HCT116 (cell line): ENCODE measurements at regions not wholly inside any gene's neighbourhood (a gene's known extent, or its start where the extent isn't known, plus 50 kb on each side); places are given as distances from the start of the nearest gene placed in this dataset.

ENCODE experiments used
- ATAC-seq: fragments of 200-7000 bp; cut with Tn5 transposase; 2 replicates; pipeline ENCODE4 v1.9.1; 2020; ENCODE audit warnings: mild to moderate bottlenecking, moderate library complexity
- BruUV-seq: library from RNA; stranded (reverse); fragments of 400-500 nt; replicated peaks from 2 replicates; lab custom pipeline; 2021; lab: Mats Ljungman, UMichigan
- CTCF ChIA-PET: fragments of 300-600 bp; sonication (Branson Sonifier 250); formaldehyde crosslinking; loops from one replicate; lab custom pipeline; 2021; ENCODE audit warnings: antibody characterized with exemption; lab: Charles Lee
- POLR2A ChIA-PET: fragments of 300-600, 350-600 bp; sonication (Branson Sonifier 250); formaldehyde crosslinking; loops from one replicate; lab custom pipeline; 2021; ENCODE audit warnings: antibody characterized with exemption; lab: Charles Lee
- RAD21 ChIA-PET, 2 experiments: fragments of 300-600 bp; sonication (Branson Sonifier 250); formaldehyde crosslinking; loops; one replicate each; lab custom pipeline; 2023; ENCODE audit warnings: low total read pairs in 2 of 2; ENCODE audit not compliant: uncharacterized antibody in 2 of 2, unreplicated experiment in 2 of 2, low non-redundant PET in 1 of 2; lab: Charles Lee
- DNase-seq: peaks from one replicate; pipeline ENCODE4 v3.0.0-alpha.2; 2010; ENCODE audit warnings: low read depth, low spot score
- H2AFZ ChIP-seq: fragments of 200-600 bp; shearing (Covaris generic), sonication (generic); 2 replicates; pipeline ENCODE4 v1.6.1; 2017; ENCODE audit warnings: low read depth, mixed run types, mixed read lengths, antibody characterized with exemption, low read length; ENCODE audit not compliant: poor library complexity, severe bottlenecking
- H3K27ac ChIP-seq: 2 replicates; pipeline ENCODE4 v1.5.1; 2012; ENCODE audit warnings: low read depth, low read length
- H3K27me3 ChIP-seq: fragments of 200-600 bp; sonication (generic); 2 replicates; pipeline ENCODE4 v1.6.1; 2016; ENCODE audit warnings: mixed run types, low read length, mixed read lengths; ENCODE audit not compliant: insufficient read depth
- H3K36me3 ChIP-seq, 2 experiments: fragments of 200-500 bp in 1 of 2; fragments of 200-600 bp in 1 of 2; sonication (Bioruptor generic) in 1 of 2; sonication (generic) in 1 of 2; 2 replicates each; pipeline versions ENCODE4 v1.5.1 to v1.6.1; 2014 to 2016; ENCODE audit warnings: low read length in 2 of 2, inconsistent platforms in 1 of 2, mixed read lengths in 1 of 2, mixed run types in 1 of 2; ENCODE audit not compliant: insufficient read depth in 2 of 2, control insufficient read depth in 1 of 2
- H3K4me1 ChIP-seq, 2 experiments: fragments of 200-600 bp in 1 of 2; sonication (generic) in 1 of 2; 2 replicates each; pipeline versions ENCODE4 v1.5.1 to v1.6.1; 2012 to 2017; ENCODE audit warnings: low read length in 2 of 2, inconsistent platforms in 1 of 2, mild to moderate bottlenecking in 1 of 2, mixed read lengths in 1 of 2, mixed run types in 1 of 2, moderate library complexity in 1 of 2; ENCODE audit not compliant: insufficient read depth in 2 of 2, control insufficient read depth in 1 of 2
- H3K4me2 ChIP-seq: fragments of 200-600 bp; sonication (generic); 2 replicates; pipeline ENCODE4 v1.6.1; 2017; ENCODE audit warnings: mixed run types, low read length, mixed read lengths
- H3K4me3 ChIP-seq, 2 experiments: fragments of 200-600 bp in 1 of 2; sonication (generic) in 1 of 2; replicated peaks in 1 of 2; 2 replicates each; pipeline ENCODE4 v1.5.1; 2011 to 2016; ENCODE audit warnings: low read length in 2 of 2, control low read depth in 1 of 2, low read depth in 1 of 2, mild to moderate bottlenecking in 1 of 2, mixed read lengths in 1 of 2, mixed run types in 1 of 2
- H3K79me2 ChIP-seq: fragments of 200-600 bp; sonication (generic); 2 replicates; pipeline ENCODE4 v1.6.1; 2017; ENCODE audit warnings: mild to moderate bottlenecking, mixed run types, low read length, moderate library complexity, mixed read lengths; ENCODE audit not compliant: insufficient read depth
- H3K9ac ChIP-seq: fragments of 200-600 bp; sonication (generic); 2 replicates; pipeline ENCODE4 v1.6.1; 2016; ENCODE audit warnings: low read length, mixed read lengths
- H3K9me2 ChIP-seq: fragments of 200-600 bp; sonication (generic), shearing (Covaris generic); 2 replicates; pipeline ENCODE4 v1.6.1; 2017; ENCODE audit warnings: mixed run types, mild to moderate bottlenecking, moderate library complexity; ENCODE audit not compliant: insufficient read depth
- H3K9me3 ChIP-seq, 2 experiments: fragments of 200-500 bp in 1 of 2; fragments of 200-600 bp in 1 of 2; sonication (Bioruptor generic) in 1 of 2; sonication (generic) in 1 of 2; 2 replicates each; pipeline ENCODE4 v1.6.1; 2014 to 2017; ENCODE audit warnings: low read length in 2 of 2, mixed read lengths in 2 of 2, inconsistent platforms in 1 of 2, low read depth in 1 of 2, mild to moderate bottlenecking in 1 of 2, mixed run types in 1 of 2, moderate library complexity in 1 of 2; ENCODE audit not compliant: control insufficient read depth in 1 of 2, insufficient read depth in 1 of 2
- H4K20me1 ChIP-seq: fragments of 200-600 bp; sonication (generic), shearing (Covaris generic); 2 replicates; pipeline ENCODE4 v1.6.1; 2017; ENCODE audit warnings: mixed run types, mild to moderate bottlenecking, moderate library complexity; ENCODE audit not compliant: insufficient read depth
- CEBPB ChIP-seq: IDR thresholded peaks from 2 replicates; pipeline ENCODE4 v1.6.1; 2012; ENCODE audit warnings: low read depth
- EGR1 ChIP-seq: IDR thresholded peaks from 2 replicates; pipeline ENCODE4 v1.6.1; 2012; ENCODE audit warnings: low read depth
- EZH2phosphoT487 ChIP-seq: fragments of 200-600 bp; IDR thresholded peaks from 2 replicates; pipeline ENCODE4 v1.6.1; 2018; ENCODE audit warnings: antibody characterized with exemption, borderline replicate concordance
- JUND ChIP-seq: IDR thresholded peaks from 2 replicates; pipeline ENCODE4 v1.6.1; 2012
- POLR2A ChIP-seq: IDR thresholded peaks from 2 replicates; pipeline ENCODE4 v1.7.0; 2011; ENCODE audit warnings: borderline replicate concordance; ENCODE audit not compliant: insufficient read depth, insufficient read length; ENCODE audit errors: extremely low read depth
- POLR2AphosphoS5 ChIP-seq: IDR thresholded peaks from 2 replicates; pipeline ENCODE4 v1.6.1; 2011; ENCODE audit warnings: mild to moderate bottlenecking, low read depth, low read length, moderate library complexity
- RAD21 ChIP-seq: IDR thresholded peaks from 2 replicates; pipeline ENCODE4 v1.6.1; 2012; ENCODE audit warnings: low read depth, mild to moderate bottlenecking
- REST ChIP-seq: IDR thresholded peaks from 2 replicates; pipeline ENCODE4 v1.6.1; 2012; ENCODE audit warnings: low read depth
- SIN3A ChIP-seq: IDR thresholded peaks from 2 replicates; pipeline ENCODE4 v1.6.1; 2012; ENCODE audit warnings: low read depth
- SP1 ChIP-seq: IDR thresholded peaks from 2 replicates; pipeline ENCODE4 v1.6.1; 2012; ENCODE audit warnings: low read depth
- SRF ChIP-seq: IDR thresholded peaks from 2 replicates; pipeline ENCODE4 v1.6.1; 2012; ENCODE audit warnings: low read depth
- TCF7L2 ChIP-seq: IDR thresholded peaks from 2 replicates; pipeline ENCODE4 v1.7.0; 2011; ENCODE audit warnings: borderline replicate concordance, inconsistent platforms; ENCODE audit not compliant: insufficient read depth, insufficient read length; ENCODE audit errors: extremely low read depth
- YY1 ChIP-seq: IDR thresholded peaks from 2 replicates; pipeline ENCODE4 v1.6.1; 2011; ENCODE audit warnings: low read length, low read depth, moderate library complexity, mild to moderate bottlenecking; ENCODE audit not compliant: insufficient replicate concordance; ENCODE audit errors: extremely low read depth
- ZBTB33 ChIP-seq: IDR thresholded peaks from 2 replicates; pipeline ENCODE4 v1.6.1; 2011; ENCODE audit warnings: mild to moderate bottlenecking, low read length, moderate library complexity; ENCODE audit not compliant: insufficient replicate concordance; ENCODE audit errors: extremely low read depth
- ZFX ChIP-seq: fragments of 450-650 bp; IDR thresholded peaks from 2 replicates; pipeline ENCODE4 v1.6.1; 2017
- ZNF274 ChIP-seq: fragments of 200-500 bp; sonication (Bioruptor generic); IDR thresholded peaks from 2 replicates; pipeline ENCODE4 v1.6.1; 2014; ENCODE audit warnings: mild to moderate bottlenecking, low read depth, low read length, inconsistent platforms
- intact Hi-C: fragments of 100-400 bp; cut with micrococcal nuclease; formaldehyde crosslinking; loops from 2 replicates; pipeline ENCODE4 v1.10.0; 2022
- TF ChIP-seq, protein P1 (sequence below), 3 experiments: fragments of 200-600 bp in 1 of 3; sonication (generic) in 1 of 3; IDR thresholded peaks in 2 of 3; conservative IDR thresholded peaks in 1 of 3; 2 replicates each; pipeline ENCODE4 v1.5.1; 2012 to 2017; ENCODE audit warnings: low read depth in 2 of 3, low read length in 2 of 3, antibody characterized with exemption in 1 of 3, borderline replicate concordance in 1 of 3, control low read depth in 1 of 3, mild to moderate bottlenecking in 1 of 3, mixed read lengths in 1 of 3, mixed run types in 1 of 3, moderate library complexity in 1 of 3; ENCODE audit not compliant: insufficient read depth in 1 of 3
- TF ChIP-seq, protein P2 (sequence below): IDR thresholded peaks from 2 replicates; pipeline ENCODE4 v1.6.1; 2012

GRCh38 chr3:18790384-18790783 is 357.9 kb upstream of the KCNH8 start:
- ATAC-seq: no peak
- BruUV-seq: no TSS peak
- H3K79me2 ChIP-seq: no peaks in the 10 kb centered on the region
- H3K27ac ChIP-seq: no peak overlapping the region
- ChIA-PET RAD21 (no interaction called here), POLR2A (no interaction called here), CTCF (no interaction called here)
- H3K4me1 ChIP-seq: no peaks in the 10 kb centered on the region
- H3K27me3 ChIP-seq: no peaks in the 10 kb centered on the region
- H3K4me3 ChIP-seq: no peak overlapping the region
- H3K9ac ChIP-seq: no peak overlapping the region
- H3K4me2 ChIP-seq: no peak overlapping the region
- H3K9me2 ChIP-seq: no peaks in the 10 kb centered on the region
- no peak for DNase-seq
- no peaks in the 10 kb centered on the region for H3K36me3 ChIP-seq
- no peak for TF ChIP-seq RAD21
- no peak for TF ChIP-seq TCF7L2
- TF ChIP-seq ZFX: no peak
- TF ChIP-seq, protein P1, sequence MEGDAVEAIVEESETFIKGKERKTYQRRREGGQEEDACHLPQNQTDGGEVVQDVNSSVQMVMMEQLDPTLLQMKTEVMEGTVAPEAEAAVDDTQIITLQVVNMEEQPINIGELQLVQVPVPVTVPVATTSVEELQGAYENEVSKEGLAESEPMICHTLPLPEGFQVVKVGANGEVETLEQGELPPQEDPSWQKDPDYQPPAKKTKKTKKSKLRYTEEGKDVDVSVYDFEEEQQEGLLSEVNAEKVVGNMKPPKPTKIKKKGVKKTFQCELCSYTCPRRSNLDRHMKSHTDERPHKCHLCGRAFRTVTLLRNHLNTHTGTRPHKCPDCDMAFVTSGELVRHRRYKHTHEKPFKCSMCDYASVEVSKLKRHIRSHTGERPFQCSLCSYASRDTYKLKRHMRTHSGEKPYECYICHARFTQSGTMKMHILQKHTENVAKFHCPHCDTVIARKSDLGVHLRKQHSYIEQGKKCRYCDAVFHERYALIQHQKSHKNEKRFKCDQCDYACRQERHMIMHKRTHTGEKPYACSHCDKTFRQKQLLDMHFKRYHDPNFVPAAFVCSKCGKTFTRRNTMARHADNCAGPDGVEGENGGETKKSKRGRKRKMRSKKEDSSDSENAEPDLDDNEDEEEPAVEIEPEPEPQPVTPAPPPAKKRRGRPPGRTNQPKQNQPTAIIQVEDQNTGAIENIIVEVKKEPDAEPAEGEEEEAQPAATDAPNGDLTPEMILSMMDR (IDR thresholded peaks at IDR 0.05 in 2 of 3, conservative IDR thresholded peaks at IDR 0.05 in 1 of 3; ENCODE audit: borderline replicate concordance in 1 of 3, insufficient read depth in 1 of 3, low read depth in 2 of 3, low read length in 2 of 3): no peak
- no peak for TF ChIP-seq REST
- TF ChIP-seq SP1: no peak
- no peak for TF ChIP-seq JUND
- no peak for TF ChIP-seq SRF
- no peak for TF ChIP-seq CEBPB
- TF ChIP-seq, protein P2, sequence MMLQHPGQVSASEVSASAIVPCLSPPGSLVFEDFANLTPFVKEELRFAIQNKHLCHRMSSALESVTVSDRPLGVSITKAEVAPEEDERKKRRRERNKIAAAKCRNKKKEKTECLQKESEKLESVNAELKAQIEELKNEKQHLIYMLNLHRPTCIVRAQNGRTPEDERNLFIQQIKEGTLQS: no peak
- TF ChIP-seq EZH2phosphoT487: no peak
- no peak for TF ChIP-seq POLR2A
- TF ChIP-seq POLR2AphosphoS5: no peak
- no peak for TF ChIP-seq SIN3A
- no peak for TF ChIP-seq ZNF274
- no peak for TF ChIP-seq YY1
- TF ChIP-seq ZBTB33: no peak
- TF ChIP-seq EGR1: no peak
- TF ChIP-seq, all 23 proteins: peak for 0
- Histone ChIP-seq H3K9me3 (no peaks in the 10 kb centered on the region), H4K20me1 (no peaks in the 10 kb centered on the region), H2AFZ (no peak overlapping the region)
- intact Hi-C loops: no loop called here
